GM10266 (cell line): ENCODE measurements at regions not wholly inside any gene's neighbourhood (a gene's known extent, or its start where the extent isn't known, plus 50 kb on each side); places are given as distances from the start of the nearest gene placed in this dataset.

Experiments used
- DNase-seq: peaks from one replicate; pipeline ENCODE4 v3.0.0; 2012; ENCODE audit errors: extremely low spot score
- TF ChIP-seq, protein P1 (sequence below): IDR thresholded peaks from 2 replicates; pipeline ENCODE4 v1.5.1; 2012; ENCODE audit warnings: mild to moderate bottlenecking, low read depth; ENCODE audit not compliant: control insufficient read depth, insufficient read depth; ENCODE audit errors: missing control alignments

DNA sequence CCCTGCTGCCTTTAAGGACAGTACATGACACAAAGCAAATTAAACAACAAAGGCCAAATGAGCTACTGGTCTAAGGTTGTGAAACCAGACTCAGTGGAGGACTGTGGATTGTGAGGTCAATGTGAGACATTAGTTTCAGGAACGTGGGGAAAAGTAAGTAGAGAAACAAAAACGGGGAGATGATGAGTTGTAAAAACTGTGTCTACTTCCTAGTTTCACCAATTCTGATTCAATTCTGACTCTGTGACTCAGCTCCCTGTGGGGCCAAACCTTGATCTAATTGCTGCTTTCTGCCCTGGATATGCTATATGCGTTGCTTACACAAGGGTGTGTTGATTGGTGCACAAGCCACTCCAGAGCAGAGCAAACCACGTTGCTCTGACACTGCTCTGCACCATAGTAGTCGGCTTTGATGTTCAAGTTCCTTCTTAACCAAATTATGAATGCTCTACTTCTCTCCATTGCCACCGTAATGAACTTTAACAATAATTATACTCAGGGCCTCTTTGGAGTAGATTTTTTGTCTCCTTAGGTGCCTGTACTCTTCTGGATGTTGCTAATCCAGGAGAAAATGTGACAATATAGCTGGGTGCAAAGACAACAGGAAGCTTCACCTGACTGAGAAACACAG lies 1640.1 kb upstream of the CELF4 start:
- TF ChIP-seq, protein P1, sequence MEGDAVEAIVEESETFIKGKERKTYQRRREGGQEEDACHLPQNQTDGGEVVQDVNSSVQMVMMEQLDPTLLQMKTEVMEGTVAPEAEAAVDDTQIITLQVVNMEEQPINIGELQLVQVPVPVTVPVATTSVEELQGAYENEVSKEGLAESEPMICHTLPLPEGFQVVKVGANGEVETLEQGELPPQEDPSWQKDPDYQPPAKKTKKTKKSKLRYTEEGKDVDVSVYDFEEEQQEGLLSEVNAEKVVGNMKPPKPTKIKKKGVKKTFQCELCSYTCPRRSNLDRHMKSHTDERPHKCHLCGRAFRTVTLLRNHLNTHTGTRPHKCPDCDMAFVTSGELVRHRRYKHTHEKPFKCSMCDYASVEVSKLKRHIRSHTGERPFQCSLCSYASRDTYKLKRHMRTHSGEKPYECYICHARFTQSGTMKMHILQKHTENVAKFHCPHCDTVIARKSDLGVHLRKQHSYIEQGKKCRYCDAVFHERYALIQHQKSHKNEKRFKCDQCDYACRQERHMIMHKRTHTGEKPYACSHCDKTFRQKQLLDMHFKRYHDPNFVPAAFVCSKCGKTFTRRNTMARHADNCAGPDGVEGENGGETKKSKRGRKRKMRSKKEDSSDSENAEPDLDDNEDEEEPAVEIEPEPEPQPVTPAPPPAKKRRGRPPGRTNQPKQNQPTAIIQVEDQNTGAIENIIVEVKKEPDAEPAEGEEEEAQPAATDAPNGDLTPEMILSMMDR = no peak
- no peak for DNase-seq

DNA sequence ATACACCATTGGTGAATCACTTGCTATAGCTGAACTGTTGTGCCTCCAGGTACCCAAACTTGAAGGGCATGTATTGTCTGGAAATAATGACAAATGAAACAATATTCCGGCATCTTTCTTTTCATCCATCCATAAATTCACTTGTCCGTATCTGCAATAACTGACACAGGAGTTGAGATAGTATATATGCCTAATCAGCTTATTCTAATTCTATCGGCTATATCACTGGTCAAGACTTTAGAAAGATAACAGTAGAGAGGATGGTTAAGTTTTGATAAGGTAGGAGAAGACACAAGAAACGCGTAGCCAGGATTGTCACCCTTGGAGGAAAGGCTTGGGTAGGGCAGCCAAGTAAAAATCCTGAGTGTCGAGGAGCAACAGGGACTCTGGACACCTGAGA lies 1634.6 kb upstream of the CELF4 start:
- TF ChIP-seq, protein P1 = no peak
- DNase-seq = no peak

DNA sequence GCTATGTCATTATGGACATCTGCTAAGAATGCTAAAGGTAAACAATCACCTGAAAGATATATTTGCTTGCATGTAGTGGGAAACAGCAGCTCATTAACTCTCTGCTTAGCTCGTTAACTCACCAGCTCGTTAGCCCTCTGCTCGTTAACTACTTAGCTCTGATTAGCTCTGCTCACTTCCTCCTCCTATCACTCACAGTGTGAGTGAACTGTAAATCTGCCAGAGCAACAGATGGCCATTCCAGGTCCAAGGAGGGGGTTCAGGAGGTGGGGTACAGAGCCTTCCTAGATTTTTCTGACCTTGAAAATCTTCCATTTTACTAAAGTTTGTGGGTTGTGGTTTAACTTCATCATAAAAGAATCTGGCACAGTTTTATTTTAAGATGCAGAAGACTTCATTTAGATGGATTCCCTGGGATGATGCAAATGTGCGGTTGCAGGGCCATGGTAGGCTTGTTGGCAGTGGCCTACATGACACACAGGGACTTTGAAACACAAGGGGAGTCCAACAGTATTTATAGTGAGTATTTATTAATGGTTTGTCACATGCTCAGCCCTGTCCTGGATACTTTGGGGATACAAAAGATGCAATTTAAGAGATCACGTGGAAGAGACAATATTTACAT lies 1633.7 kb upstream of the CELF4 start:
- TF ChIP-seq, protein P1 = no peak
- no peak for DNase-seq

DNA sequence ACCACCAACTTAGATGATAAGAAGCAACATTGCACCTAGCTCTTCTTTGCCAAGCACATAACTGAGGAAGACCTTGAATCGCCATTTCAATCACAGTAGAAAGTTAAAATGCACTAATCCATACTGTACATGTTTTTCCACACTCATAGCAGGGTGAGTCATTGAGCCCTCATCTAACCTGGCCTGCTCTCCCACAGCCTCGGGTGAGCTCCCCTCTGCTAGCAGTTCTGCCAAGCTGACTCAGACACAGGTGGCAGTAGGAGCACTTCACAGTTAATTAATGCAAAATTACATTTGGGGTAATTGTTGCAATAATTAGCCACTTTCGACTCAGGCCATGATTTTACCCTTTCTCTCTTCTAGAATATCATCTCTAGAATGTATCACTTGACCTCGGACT lies 1632.8 kb upstream of the CELF4 start:
- TF ChIP-seq, protein P1 = no peak
- no peak for DNase-seq

DNA sequence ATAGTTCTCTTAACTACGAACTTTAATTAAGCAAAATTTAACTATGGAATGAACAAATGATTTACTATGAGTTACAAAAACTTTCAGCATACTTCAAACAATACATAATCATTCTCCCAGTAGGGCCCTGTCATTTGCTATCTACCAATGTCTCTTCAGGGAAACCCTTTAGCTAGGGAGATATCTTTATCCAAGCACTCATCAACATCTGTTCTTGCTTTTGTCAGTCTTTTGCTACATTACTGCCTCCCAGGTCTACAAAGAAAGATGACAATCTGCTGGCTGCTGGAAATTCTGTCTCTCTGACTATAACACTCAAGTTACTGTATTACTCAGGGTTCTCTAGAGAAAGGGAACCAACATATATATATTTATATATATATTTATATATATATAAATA lies 1626.3 kb upstream of the CELF4 start:
- no peak for DNase-seq

DNA sequence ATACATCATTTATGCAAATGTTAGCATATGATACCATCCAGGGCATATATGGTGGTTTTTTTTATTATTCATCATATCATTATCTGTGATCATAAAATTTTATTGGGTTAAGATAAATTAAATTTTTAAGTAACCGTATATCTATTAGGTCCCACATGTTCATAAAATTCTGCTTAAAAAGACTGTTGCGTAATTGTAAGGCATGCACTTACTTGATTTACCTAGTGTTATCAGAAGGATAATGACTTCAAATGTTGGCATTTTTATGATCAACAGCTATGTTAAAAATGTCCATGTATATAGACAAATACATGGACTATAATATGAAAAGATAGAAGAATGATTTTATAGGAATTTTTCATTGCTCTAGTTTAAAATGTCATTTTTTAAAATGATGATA lies 1625.5 kb upstream of the CELF4 start:
- TF ChIP-seq, protein P1 = no peak
- no peak for DNase-seq

More for the DNA sequence above, 1626.3 kb upstream of the CELF4 start:
- TF ChIP-seq, protein P1 = no peak

DNA sequence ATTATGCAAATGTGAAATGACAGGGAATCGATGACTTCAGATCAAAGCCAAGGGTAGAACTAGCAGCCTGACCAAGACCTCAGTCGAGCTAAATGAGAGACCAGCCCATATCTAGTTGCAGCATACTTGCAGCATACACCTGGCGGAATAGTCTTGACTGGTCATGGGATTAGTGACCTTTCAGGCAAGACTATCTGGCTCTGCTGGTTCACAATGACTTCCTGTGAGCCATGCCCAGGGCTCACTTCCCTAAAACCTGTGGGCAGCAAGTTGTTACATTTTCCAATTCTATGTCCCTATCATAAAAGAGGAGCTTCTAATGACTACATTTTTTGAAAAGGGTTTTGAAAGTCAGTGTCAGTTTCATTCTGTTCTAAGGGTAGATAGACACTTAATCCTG lies 1624.9 kb upstream of the CELF4 start:
- TF ChIP-seq, protein P1 = no peak
- DNase-seq = no peak
